ENCODE measurements at regions not wholly inside any gene's neighbourhood (a gene's known extent, or its start where the extent isn't known, plus 50 kb on each side); places are given as distances from the start of the nearest gene placed in this dataset.

- peaks cover 15% of the 10 kb centered on the region for H3K4me1 Mint-ChIP-seq
- Histone ChIP-seq H3K9me3 (ENCODE audit: low read depth) (no peaks in the 10 kb centered on the region), H3K4me3 (no peak overlapping the region), H3K9ac (no peak overlapping the region), H3K4me1 (peaks cover 14% of the 10 kb centered on the region), H4K20me1 (ENCODE audit: low read depth) (no peaks in the 10 kb centered on the region), H2AFZ (replicated peaks) (no peak overlapping the region), H3F3A (ENCODE audit: low read depth) (peaks cover 4% of the 10 kb centered on the region), H3K27me3 (no peaks in the 10 kb centered on the region), H3K79me2 (ENCODE audit: low read depth) (no peaks in the 10 kb centered on the region), H3K27ac (no peak overlapping the region), H3K36me3 (no peaks in the 10 kb centered on the region), H3K4me2 (no peak overlapping the region)
- H3K27me3 Mint-ChIP-seq (ENCODE audit: insufficient read depth, low read depth), result peaks cover 13% of the 10 kb centered on the region
- no peak for TF ChIP-seq CTCF (IDR thresholded peaks at IDR 0.05)
- TF ChIP-seq EZH2phosphoT487 (IDR thresholded peaks at IDR 0.05), result no peak
- no peak for TF ChIP-seq EZH2 (IDR thresholded peaks at IDR 0.05)
- no peaks in the 10 kb centered on the region for H3K36me3 Mint-ChIP-seq
- DNase-seq (ENCODE audit: low spot score), result no peak
- no peak overlapping the region for H3K27ac Mint-ChIP-seq
- H3K4me3 Mint-ChIP-seq, result no peak overlapping the region
- H3K9me3 Mint-ChIP-seq, result no peaks in the 10 kb centered on the region
These were observed 67.2 kb upstream of the LHX1 start for GRCh38 chr17:36869856-36870719.

GRCh38 chr17:36870720-36870999 is 66.6 kb upstream of the LHX1 start:
- no peak overlapping the region for H3K4me3 Mint-ChIP-seq

GRCh38 chr17:36875698-36876293 is 61.5 kb upstream of the LHX1 start:
- Mint-ChIP-seq H3K27ac (no peak overlapping the region), H3K9me3 (no peaks in the 10 kb centered on the region), H3K27me3 (ENCODE audit: insufficient read depth, low read depth) (peaks cover 10% of the 10 kb centered on the region), H3K4me3 (no peak overlapping the region), H3K4me1 (peaks cover 20% of the 10 kb centered on the region), H3K36me3 (no peaks in the 10 kb centered on the region)
- Histone ChIP-seq H4K20me1 (ENCODE audit: low read depth) (no peaks in the 10 kb centered on the region), H3K4me3 (no peak overlapping the region), H3K79me2 (ENCODE audit: low read depth) (no peaks in the 10 kb centered on the region), H3K27me3 (no peaks in the 10 kb centered on the region), H3K4me2 (no peak overlapping the region), H3K4me1 (no peaks in the 10 kb centered on the region), H2AFZ (replicated peaks) (no peak overlapping the region), H3K9ac (no peak overlapping the region), H3F3A (ENCODE audit: low read depth) (no peaks in the 10 kb centered on the region), H3K36me3 (no peaks in the 10 kb centered on the region), H3K27ac (no peak overlapping the region), H3K9me3 (ENCODE audit: low read depth) (no peaks in the 10 kb centered on the region)
- TF ChIP-seq CTCF (IDR thresholded peaks at IDR 0.05), result no peak
- no peak for TF ChIP-seq EZH2 (IDR thresholded peaks at IDR 0.05)
- no peak for TF ChIP-seq EZH2phosphoT487 (IDR thresholded peaks at IDR 0.05)
- no peak for DNase-seq (ENCODE audit: low spot score)

More at GRCh38 chr17:36870720-36870999, 66.6 kb upstream of the LHX1 start:
- Histone ChIP-seq H3K27ac (no peak overlapping the region), H3K4me3 (no peak overlapping the region), H3K9ac (no peak overlapping the region), H3F3A (ENCODE audit: low read depth) (peaks cover 4% of the 10 kb centered on the region), H3K36me3 (no peaks in the 10 kb centered on the region), H2AFZ (replicated peaks) (no peak overlapping the region), H4K20me1 (ENCODE audit: low read depth) (no peaks in the 10 kb centered on the region), H3K4me2 (no peak overlapping the region), H3K9me3 (ENCODE audit: low read depth) (no peaks in the 10 kb centered on the region), H3K79me2 (ENCODE audit: low read depth) (no peaks in the 10 kb centered on the region), H3K27me3 (no peaks in the 10 kb centered on the region), H3K4me1 (peaks cover 14% of the 10 kb centered on the region)
- TF ChIP-seq EZH2phosphoT487 (IDR thresholded peaks at IDR 0.05) (no peak), CTCF (IDR thresholded peaks at IDR 0.05) (peak; percentile 28), EZH2 (IDR thresholded peaks at IDR 0.05) (no peak)
- Mint-ChIP-seq H3K27me3 (ENCODE audit: insufficient read depth, low read depth) (peaks cover 13% of the 10 kb centered on the region), H3K27ac (no peak overlapping the region), H3K9me3 (no peaks in the 10 kb centered on the region), H3K36me3 (no peaks in the 10 kb centered on the region), H3K4me1 (peaks cover 17% of the 10 kb centered on the region)
- DNase-seq (ENCODE audit: low spot score), result no peak

All from neural progenitor cell (in vitro differentiated cells).